GM18511 (cell line): ENCODE measurements at regions not wholly inside any gene's neighbourhood (a gene's known extent, or its start where the extent isn't known, plus 50 kb on each side); places are given as distances from the start of the nearest gene placed in this dataset.

ENCODE experiments used
- ATAC-seq: cut with Tn5 transposase; IDR thresholded peaks from one replicate; pipeline ENCODE4 v1.9.1; 2021; ENCODE audit warnings: mild to moderate bottlenecking, moderate library complexity; ENCODE audit not compliant: unreplicated experiment

DNA sequence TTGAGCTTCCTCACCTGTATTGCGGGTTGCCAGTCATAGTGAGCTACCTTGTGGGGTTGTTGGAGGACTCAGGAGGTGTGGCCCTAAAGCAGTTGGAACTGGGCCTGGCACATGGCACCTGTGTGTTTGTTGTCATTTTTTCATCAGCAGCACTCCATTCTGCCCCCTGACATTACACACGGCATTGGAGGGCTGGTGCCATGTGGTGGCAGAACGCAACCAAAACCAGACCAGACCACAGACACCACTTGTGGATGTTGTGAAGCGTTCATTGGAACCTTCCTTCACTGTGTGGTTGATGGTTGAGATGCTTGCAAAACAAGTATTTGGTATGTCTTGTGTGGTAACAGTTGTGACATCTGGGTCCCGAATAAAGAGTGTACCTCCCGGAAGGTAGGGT lies 113.2 kb upstream of the ERCC6L2 start:
- ATAC-seq: peak; percentile 49

- ATAC-seq: no peak
Measured at GRCh38 chr9:95760791-95761190, 114.7 kb upstream of the ERCC6L2 start.

DNA sequence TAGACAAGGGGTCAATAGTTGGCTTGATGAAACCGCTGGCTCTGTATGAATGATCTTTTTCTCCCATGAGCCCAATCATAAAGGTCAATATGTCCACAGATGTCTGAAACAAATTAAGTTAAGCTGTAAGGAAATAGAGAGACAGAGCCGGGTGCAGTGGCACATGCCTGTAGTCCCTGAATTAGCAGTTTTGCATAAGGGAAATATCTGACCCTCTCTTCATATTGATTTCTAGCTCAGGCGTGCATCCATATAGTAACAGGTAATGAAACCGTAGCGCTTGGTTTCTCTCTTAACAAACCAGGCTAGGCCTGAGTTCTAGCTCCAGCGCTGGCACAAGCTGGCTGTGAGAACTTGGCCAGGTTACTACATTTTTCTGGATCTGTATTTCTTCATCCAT lies 118.1 kb upstream of the ERCC6L2 start:
- peak; percentile 71 for ATAC-seq

- no peak for ATAC-seq
Measured at GRCh38 chr9:95756986-95757385, 118.5 kb upstream of the ERCC6L2 start.

DNA sequence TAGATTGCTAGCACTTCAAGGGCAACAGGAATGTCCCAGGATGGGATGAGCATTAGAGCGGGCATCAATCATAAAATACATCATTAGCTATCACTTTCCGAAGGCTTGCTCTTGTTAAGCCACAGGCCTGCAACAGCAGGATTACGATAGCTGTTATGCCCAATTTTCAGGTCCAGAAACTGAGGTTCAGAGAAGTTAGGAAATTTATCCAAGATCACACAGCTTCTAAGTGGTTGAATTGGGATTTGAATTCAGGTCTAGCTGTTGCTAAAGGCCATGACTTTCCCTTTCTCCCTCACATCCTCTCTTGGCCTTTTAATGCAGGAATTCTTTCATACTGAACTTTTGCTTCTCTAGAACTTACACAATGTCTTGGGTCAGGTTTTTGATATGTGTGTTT lies 119.4 kb upstream of the ERCC6L2 start:
- ATAC-seq: no peak

DNA sequence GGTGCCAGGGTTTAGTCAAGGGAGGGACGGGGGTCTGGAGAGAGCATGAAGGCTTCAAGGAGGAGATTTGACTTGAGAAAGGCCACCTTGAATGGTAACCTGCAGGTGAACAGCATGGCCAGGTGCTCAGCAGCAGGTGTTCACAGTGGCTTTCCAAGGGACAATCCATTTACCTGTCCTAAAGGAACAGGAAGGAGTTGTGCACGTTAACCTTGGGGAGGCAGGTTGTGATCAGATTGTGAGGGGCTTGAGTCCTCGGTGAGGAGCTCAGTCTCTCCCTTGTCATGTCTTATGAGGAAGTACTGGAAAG lies 120.1 kb upstream of the ERCC6L2 start:
- no peak for ATAC-seq

DNA sequence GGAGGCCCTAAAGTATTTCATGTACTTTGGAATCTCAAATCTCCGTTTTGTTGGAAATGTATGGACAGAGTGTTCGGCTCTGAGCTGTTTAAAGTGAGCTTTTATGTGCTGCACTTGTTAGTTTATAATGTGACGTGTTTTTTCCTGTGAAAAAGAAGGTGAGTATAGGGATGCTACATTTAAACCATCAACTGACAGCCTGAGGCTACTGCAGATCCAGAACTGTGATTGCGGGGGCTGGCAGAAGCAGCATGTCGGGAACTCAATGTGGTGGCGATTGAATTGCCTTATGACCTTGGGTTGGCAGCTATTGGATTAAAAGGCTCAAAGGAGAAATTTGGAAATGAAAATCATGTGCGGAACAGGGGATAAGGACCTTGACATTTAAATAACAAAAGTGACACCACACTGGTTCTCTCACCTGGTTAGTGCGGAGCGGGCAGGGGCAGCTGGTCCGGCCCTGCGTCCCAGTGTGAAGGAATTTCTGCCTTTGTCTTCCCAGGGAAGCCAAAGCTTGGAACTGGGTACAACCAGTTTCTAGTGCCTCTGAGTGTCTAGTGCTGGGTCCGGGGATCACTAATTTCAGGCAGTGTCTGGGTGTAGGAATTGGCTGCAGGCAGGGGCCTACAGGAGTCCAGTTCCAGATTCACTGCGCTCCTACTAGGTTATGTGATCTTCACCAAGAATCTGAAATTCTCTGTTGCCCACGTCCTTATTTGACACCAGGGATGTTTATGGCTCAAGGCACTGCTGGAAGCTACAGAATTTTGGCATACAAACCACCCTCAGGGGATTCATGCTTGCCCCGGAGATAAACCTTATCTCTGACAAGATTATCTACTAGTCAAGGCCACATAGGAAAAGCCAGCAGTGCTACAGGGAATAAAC lies 120.7 kb upstream of the ERCC6L2 start:
- ATAC-seq: no peak

DNA sequence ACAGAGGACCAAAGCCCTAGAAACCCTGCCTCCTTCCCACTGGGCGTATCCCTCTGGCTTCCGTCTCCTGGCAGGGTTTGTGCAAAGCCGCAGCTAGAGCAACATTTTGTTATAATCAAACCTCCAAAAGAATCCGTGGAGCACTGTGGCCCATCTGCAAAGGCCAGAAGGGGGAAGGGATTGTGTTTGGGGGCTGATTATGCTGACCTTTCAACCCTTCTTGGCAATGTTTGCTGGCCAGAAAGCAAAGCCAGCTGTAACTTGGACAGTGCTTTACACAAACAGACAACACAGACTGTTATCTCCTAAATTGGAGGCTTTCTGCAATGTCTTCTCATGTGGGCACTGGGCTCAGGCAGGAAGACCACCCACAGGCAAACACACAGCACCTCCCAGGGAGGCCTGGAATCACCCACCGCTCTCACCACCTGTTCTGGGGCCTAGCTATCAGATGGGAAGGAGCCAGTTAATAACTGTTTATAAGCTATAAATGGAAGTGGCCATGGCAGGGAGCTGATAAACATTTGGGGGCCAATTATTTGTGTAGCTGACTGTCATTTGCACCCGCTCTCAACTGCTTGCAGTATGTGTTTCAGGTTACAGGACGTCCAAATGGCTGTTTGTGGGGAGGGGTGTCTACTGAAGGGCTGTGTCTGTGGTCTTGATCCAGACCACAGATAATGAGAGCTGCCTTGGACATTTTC lies 121.6 kb upstream of the ERCC6L2 start:
- ATAC-seq: no peak

- ATAC-seq: no peak
Measured at GRCh38 chr9:95752129-95752731, 123.3 kb upstream of the ERCC6L2 start.

GRCh38 chr9:95751520-95751790 lies 124.0 kb upstream of the ERCC6L2 start:
- no peak for ATAC-seq

GRCh38 chr9:95750725-95751519 lies 124.6 kb upstream of the ERCC6L2 start:
- ATAC-seq: no peak

- no peak for ATAC-seq
Measured at GRCh38 chr9:95749493-95749892, 126.0 kb upstream of the ERCC6L2 start.

- ATAC-seq: no peak
Measured at GRCh38 chr9:95746408-95747180, 128.9 kb upstream of the ERCC6L2 start.

- no peak for ATAC-seq
Measured at GRCh38 chr9:95742821-95743220, 132.7 kb upstream of the ERCC6L2 start.

DNA sequence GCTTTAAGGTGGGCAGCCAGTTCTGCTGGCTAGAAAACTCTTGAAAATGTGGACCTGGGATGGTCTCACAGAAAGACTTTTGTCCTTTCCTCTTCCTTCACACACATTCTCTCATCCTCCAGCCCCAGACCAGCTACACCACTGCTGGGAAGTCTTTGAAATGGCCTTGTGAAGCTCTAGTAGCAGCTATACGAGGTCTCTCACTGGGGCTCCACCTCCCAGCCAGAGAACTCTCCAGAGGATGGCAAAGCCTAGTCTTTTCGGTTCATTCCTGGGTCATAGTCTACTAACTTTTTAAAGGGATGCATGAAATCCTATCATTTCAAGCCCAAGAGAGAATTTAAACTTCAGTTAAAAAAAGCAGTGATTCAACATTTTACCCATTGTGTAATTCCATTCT lies 133.9 kb upstream of the ERCC6L2 start:
- no peak for ATAC-seq

DNA sequence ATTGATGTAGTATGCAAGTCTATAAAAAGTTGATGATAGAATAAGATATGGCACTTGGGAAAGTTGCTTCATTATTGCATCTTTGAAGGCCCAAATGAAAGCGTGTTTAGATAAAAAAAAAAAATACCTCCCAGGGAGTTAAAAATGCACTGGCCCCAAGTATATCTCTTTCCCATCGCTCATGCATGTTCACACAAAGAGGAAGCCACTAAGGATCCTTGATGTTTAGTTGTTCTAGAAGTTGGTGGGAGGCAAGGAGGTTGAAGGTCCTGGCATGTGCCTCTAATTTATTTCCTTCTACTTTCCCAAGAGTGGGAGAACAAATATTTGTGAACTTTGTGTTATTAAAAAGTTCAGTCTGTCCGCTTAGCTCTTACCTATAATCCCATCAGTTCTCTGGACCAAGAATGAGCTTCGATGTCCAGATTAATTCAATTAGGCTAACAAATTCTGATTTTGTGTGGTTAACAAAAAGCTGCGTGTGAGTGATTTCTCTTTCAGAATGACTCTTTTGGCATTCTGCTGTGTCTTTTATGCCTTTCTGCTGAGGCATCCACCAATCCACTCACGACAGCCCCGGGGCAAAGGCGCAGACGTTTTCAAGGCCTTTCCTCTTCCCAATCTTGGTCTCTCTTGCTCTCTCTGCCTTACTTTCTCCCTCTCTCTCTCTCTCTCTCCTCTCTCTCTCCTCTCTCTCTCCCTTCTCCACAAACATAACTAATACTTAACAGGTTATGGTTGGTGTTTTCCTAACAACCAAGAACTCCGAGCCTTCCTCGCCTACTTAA lies 135.1 kb upstream of the ERCC6L2 start:
- no peak for ATAC-seq

DNA sequence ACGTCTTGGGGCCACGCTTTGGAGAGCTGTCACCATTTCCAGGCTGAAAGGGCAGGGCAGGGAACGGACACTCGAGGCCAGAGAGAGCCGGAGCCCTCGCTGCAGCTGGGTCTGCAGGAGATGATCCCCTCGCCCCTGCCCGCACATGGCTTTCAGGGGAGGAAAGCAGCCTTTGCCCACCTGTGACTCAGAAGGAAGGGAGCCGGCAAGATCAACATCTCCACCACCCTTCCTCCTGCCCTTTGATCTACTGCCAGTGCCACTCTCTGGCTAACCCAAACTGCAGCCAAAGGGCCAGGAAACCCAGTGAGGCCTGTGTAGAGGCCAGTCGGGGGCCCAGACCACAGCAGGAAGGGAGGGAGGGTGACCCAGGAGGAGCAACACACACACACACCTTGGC lies 137.1 kb upstream of the ERCC6L2 start:
- no peak for ATAC-seq

GRCh38 chr9:95736891-95737522 lies 138.5 kb upstream of the ERCC6L2 start:
- no peak for ATAC-seq

DNA sequence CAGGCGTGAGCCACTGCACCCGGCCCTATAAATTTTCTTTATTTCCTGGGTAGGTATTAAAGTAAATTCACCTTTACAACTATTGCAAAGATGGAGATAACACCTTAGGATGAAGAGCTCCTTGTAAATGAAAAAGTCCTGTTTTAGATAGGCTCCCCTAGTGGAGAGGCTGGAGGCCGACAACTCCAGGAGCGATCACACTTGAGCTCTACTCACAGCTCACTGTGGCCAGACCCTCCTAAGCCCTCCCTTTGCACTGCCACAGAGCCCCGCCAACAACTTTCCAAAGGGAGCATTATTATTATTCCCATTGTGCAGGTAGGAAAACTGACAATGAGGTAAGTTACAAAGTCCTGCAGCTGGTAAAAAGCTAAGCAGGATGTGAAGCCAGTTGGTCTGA lies 139.1 kb upstream of the ERCC6L2 start:
- ATAC-seq: no peak

DNA sequence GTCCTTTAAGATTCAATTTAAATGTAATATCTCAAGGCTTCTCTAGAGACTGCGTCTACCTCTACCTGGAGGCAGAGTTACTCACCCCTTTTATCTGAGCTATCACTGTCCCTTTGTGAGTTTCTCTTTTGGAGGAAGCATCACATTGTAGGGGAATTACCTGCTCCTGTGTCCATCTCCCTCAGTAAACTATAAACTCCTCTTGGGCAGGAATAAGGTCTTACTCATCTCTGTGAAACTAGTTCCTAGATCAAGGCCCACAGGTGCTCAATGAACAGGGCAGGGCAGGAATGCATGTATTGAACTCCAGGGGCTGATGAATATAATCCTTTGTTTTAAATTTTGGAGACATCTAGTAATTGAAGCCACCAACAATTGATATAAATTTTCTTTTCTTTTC lies 139.8 kb upstream of the ERCC6L2 start:
- ATAC-seq: no peak
